Thoracic aorta (tissue), 2 donors: ENCODE measurements at regions not wholly inside any gene's neighbourhood (a gene's known extent, or its start where the extent isn't known, plus 50 kb on each side); places are given as distances from the start of the nearest gene placed in this dataset.
"Not testable (repeated sequence)": the region's sequence is repeated elsewhere in the genome, so short reads cannot be mapped to it uniquely, and the experiment has no call there.

Experiments
- ATAC-seq: fragments of 150-250 bp; one replicate; pipeline ENCODE4 v1.8.0; 2017; ENCODE audit warnings: low read depth; ENCODE audit not compliant: insufficient number of reproducible peaks, low FRiP score
- DNase-seq: peaks from one replicate; pipeline ENCODE4 v3.0.0-alpha.2; 2020; ENCODE audit warnings: low spot score
- H3K27ac ChIP-seq, 2 donors: fragments of 200-600 bp; sonication (generic); 1 replicate in 1 of 2; 2 replicates in 1 of 2; pipeline ENCODE4 v1.5.1; 2016; ENCODE audit warnings: mild to moderate bottlenecking in 2 of 2, moderate library complexity in 2 of 2
- H3K27me3 ChIP-seq: fragments of 200-600 bp; sonication (generic); replicated peaks from 2 replicates; pipeline ENCODE4 v1.6.0; 2016; ENCODE audit warnings: mild to moderate bottlenecking; ENCODE audit not compliant: insufficient read depth
- H3K36me3 ChIP-seq: fragments of 200-600 bp; sonication (generic); one replicate; pipeline ENCODE4 v1.5.1; 2016
- H3K4me1 ChIP-seq, 2 donors: fragments of 200-600 bp; sonication (generic); 1 replicate in 1 of 2; 2 replicates in 1 of 2; pipeline versions ENCODE4 v1.5.1 to v1.6.0; 2016; ENCODE audit warnings: low read depth in 2 of 2, mild to moderate bottlenecking in 1 of 2; ENCODE audit not compliant: control insufficient read depth in 1 of 2
- H3K4me3 ChIP-seq: fragments of 200-600 bp; sonication (generic); 2 replicates; pipeline ENCODE4 v1.5.1; 2016; ENCODE audit warnings: mild to moderate bottlenecking
- H3K9me3 ChIP-seq: fragments of 200-600 bp; sonication (generic); 2 replicates; pipeline ENCODE4 v1.5.1; 2016
- TF ChIP-seq, protein P1 (sequence below): fragments of 200-600 bp; sonication (generic); IDR thresholded peaks from one replicate; pipeline ENCODE4 v1.5.1; 2019; ENCODE audit warnings: antibody characterized with exemption

GRCh38 chr2:84169871-84170270, 289.2 kb downstream of the SUCLG1 start:
- ATAC-seq: no peak
- Histone ChIP-seq H3K4me3 (no peak overlapping the region), H3K9me3 (no peaks in the 10 kb centered on the region), H3K36me3 (no peaks in the 10 kb centered on the region), H3K27me3 (no peaks in the 10 kb centered on the region), H3K4me1 (no peaks in the 10 kb centered on the region), H3K27ac (no peak overlapping the region)
- TF ChIP-seq, protein P1, sequence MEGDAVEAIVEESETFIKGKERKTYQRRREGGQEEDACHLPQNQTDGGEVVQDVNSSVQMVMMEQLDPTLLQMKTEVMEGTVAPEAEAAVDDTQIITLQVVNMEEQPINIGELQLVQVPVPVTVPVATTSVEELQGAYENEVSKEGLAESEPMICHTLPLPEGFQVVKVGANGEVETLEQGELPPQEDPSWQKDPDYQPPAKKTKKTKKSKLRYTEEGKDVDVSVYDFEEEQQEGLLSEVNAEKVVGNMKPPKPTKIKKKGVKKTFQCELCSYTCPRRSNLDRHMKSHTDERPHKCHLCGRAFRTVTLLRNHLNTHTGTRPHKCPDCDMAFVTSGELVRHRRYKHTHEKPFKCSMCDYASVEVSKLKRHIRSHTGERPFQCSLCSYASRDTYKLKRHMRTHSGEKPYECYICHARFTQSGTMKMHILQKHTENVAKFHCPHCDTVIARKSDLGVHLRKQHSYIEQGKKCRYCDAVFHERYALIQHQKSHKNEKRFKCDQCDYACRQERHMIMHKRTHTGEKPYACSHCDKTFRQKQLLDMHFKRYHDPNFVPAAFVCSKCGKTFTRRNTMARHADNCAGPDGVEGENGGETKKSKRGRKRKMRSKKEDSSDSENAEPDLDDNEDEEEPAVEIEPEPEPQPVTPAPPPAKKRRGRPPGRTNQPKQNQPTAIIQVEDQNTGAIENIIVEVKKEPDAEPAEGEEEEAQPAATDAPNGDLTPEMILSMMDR: no peak
- DNase-seq: no peak

DNA sequence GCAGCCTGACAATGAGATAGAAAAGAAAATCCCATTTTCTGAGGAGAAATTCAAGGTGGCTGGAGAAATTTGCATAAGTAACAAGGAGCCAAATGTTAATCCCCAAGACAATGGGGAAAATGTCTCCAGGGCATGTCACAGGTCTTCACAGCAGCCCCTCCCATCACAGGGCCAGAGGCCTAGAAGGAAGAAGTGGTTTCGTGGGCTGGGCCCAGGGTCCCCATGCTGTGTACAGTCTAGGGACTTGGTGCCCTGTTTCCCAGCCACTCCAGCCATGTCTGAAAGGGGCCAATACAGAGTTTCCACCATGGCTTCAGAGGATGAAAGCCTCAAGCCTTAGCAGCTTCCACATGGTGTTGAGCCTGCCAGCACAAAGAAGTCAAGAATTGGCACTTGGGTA, 290.5 kb downstream of the SUCLG1 start:
- not testable (repeated sequence) for H3K4me3 ChIP-seq, H3K27me3 ChIP-seq, ATAC-seq, DNase-seq, H3K4me1 ChIP-seq, H3K36me3 ChIP-seq, H3K9me3 ChIP-seq, H3K27ac ChIP-seq

- H3K27me3 ChIP-seq: no peaks in the 10 kb centered on the region
- H3K9me3 ChIP-seq: no peaks in the 10 kb centered on the region
- H3K27ac ChIP-seq: no peak overlapping the region
- no peak overlapping the region for H3K4me3 ChIP-seq
- H3K36me3 ChIP-seq: no peaks in the 10 kb centered on the region
- TF ChIP-seq, protein P1: no peak
- ATAC-seq: no peak
- H3K4me1 ChIP-seq: no peaks in the 10 kb centered on the region
- DNase-seq: no peak
Measured at GRCh38 chr2:84165256-84165655, 293.8 kb downstream of the SUCLG1 start.

DNA sequence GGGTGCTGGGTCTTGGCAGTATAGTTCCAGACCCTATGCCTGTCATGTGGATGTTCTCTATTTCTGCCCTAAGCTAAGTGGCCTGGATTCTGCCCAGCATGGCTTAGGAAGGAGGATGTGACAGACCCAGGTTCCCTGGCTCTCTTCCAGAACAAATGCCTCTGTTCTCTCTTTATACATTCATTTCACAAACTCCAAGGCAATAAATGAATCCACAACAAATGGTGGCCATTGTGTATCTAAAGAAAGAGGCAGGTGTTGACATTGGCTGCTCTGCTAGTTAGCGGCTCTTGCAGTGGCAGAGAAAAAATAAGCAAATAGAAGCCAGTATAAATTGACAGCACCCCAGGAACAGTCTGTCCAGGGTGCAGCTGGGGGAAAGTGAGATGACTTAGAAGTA, 298.6 kb downstream of the SUCLG1 start:
- Histone ChIP-seq H3K9me3 (no peaks in the 10 kb centered on the region), H3K27me3 (no peaks in the 10 kb centered on the region), H3K4me3 (no peak overlapping the region), H3K36me3 (no peaks in the 10 kb centered on the region), H3K4me1 (no peaks in the 10 kb centered on the region), H3K27ac (no peak overlapping the region)
- no peak for ATAC-seq
- TF ChIP-seq, protein P1: no peak
- no peak for DNase-seq

- no peak overlapping the region for H3K4me3 ChIP-seq
- H3K27me3 ChIP-seq: no peaks in the 10 kb centered on the region
- DNase-seq (no peak), ATAC-seq (no peak)
- H3K9me3 ChIP-seq: no peaks in the 10 kb centered on the region
- TF ChIP-seq, protein P1: no peak
- H3K36me3 ChIP-seq: no peaks in the 10 kb centered on the region
- H3K4me1 ChIP-seq: no peaks in the 10 kb centered on the region
- H3K27ac ChIP-seq: no peak overlapping the region
Measured at GRCh38 chr2:84158605-84159004, 300.5 kb downstream of the SUCLG1 start.

GRCh38 chr2:84152462-84152861, 306.6 kb downstream of the SUCLG1 start:
- DNase-seq: no peak

More at GRCh38 chr2:84152462-84152861, 306.6 kb downstream of the SUCLG1 start:
- H3K4me1 ChIP-seq: no peaks in the 10 kb centered on the region
- no peaks in the 10 kb centered on the region for H3K36me3 ChIP-seq
- no peak overlapping the region for H3K4me3 ChIP-seq
- H3K27ac ChIP-seq: no peak overlapping the region
- no peaks in the 10 kb centered on the region for H3K27me3 ChIP-seq
- ATAC-seq: no peak
- no peaks in the 10 kb centered on the region for H3K9me3 ChIP-seq
- TF ChIP-seq, protein P1: no peak
